Natural killer cell treated with Interleukin-12 subunit alpha and Interleukin-12 subunit beta and Interleukin-15 and Interleukin-18, amount 100 ng/mL, for 72 hours (primary cell): ENCODE measurements at regions not wholly inside any gene's neighbourhood (a gene's known extent, or its start where the extent isn't known, plus 50 kb on each side); places are given as distances from the start of the nearest gene placed in this dataset.

Experiments used
- ATAC-seq, 2 donors: fragments of 150-1000 bp; cut with Tn5 transposase in 1 of 2; sonication (Bioruptor Pico), chemical (Tn5 transposase) in 1 of 2; 2 replicates each; pipeline ENCODE4 v1.10.0; 2021
- DNase-seq: peaks from one replicate; pipeline ENCODE4 v3.0.0; 2022; ENCODE audit warnings: low spot score
- H3K27ac Mint-ChIP-seq, 2 donors: 1 replicate in 1 of 2; 2 replicates in 1 of 2; pipeline ENCODE4 v1.8.0; 2022; ENCODE audit warnings: mixed read lengths in 2 of 2, mild to moderate bottlenecking in 1 of 2, moderate library complexity in 1 of 2
- H3K27me3 Mint-ChIP-seq, 2 donors: 1 replicate in 1 of 2; 2 replicates in 1 of 2; pipeline ENCODE4 v1.8.0; 2022; ENCODE audit warnings: mixed read lengths in 2 of 2
- H3K36me3 Mint-ChIP-seq: one replicate; pipeline ENCODE4 v1.8.0; 2022; ENCODE audit warnings: mixed read lengths
- H3K4me1 Mint-ChIP-seq, 2 donors: 1 replicate in 1 of 2; 2 replicates in 1 of 2; pipeline ENCODE4 v1.8.0; 2022; ENCODE audit warnings: low read depth in 2 of 2, mixed read lengths in 2 of 2, mild to moderate bottlenecking in 1 of 2
- H3K4me3 Mint-ChIP-seq: one replicate; pipeline ENCODE4 v1.8.0; 2022; ENCODE audit warnings: mixed read lengths
- H3K9me3 Mint-ChIP-seq: 2 replicates; pipeline ENCODE4 v1.8.0; 2022; ENCODE audit warnings: mixed read lengths

GRCh38 chr4:10283761-10284160 is 167.2 kb upstream of the WDR1 start:
- Mint-ChIP-seq H3K4me3 (no peak overlapping the region), H3K36me3 (no peaks in the 10 kb centered on the region), H3K9me3 (peaks cover 3% of the 10 kb centered on the region), H3K27ac (no peak overlapping the region), H3K4me1 (no peaks in the 10 kb centered on the region), H3K27me3 (peaks cover 8 to 18% of the 10 kb centered on the region in 2 donors)
- no peak for ATAC-seq
- DNase-seq, result no peak

- DNase-seq (no peak), ATAC-seq (no peak)
- H3K36me3 Mint-ChIP-seq, result no peaks in the 10 kb centered on the region
- peaks cover 3% of the 10 kb centered on the region for H3K9me3 Mint-ChIP-seq
- no peak overlapping the region for H3K4me3 Mint-ChIP-seq
- peaks cover 12 to 18% of the 10 kb centered on the region in 2 donors for H3K27me3 Mint-ChIP-seq
- no peaks in the 10 kb centered on the region for H3K4me1 Mint-ChIP-seq
- H3K27ac Mint-ChIP-seq, result no peak overlapping the region
Measured at GRCh38 chr4:10281996-10282395, 165.4 kb upstream of the WDR1 start.

- H3K36me3 Mint-ChIP-seq, result no peaks in the 10 kb centered on the region
- ATAC-seq, result no peak
- no peak overlapping the region for H3K4me3 Mint-ChIP-seq
- H3K9me3 Mint-ChIP-seq, result no peaks in the 10 kb centered on the region
- peaks cover 7 to 12% of the 10 kb centered on the region in 2 donors for H3K27me3 Mint-ChIP-seq
- no peaks in the 10 kb centered on the region for H3K4me1 Mint-ChIP-seq
- no peak for DNase-seq
- H3K27ac Mint-ChIP-seq, result no peak overlapping the region
Measured at GRCh38 chr4:10279261-10279660, 162.7 kb upstream of the WDR1 start.

GRCh38 chr4:10278071-10278470 is 161.5 kb upstream of the WDR1 start:
- ATAC-seq (no peak), DNase-seq (no peak)
- H3K36me3 Mint-ChIP-seq, result no peaks in the 10 kb centered on the region
- H3K9me3 Mint-ChIP-seq, result no peaks in the 10 kb centered on the region
- H3K4me3 Mint-ChIP-seq, result no peak overlapping the region
- no peaks in the 10 kb centered on the region for H3K4me1 Mint-ChIP-seq
- peaks cover 7 to 10% of the 10 kb centered on the region in 2 donors for H3K27me3 Mint-ChIP-seq
- H3K27ac Mint-ChIP-seq, result no peak overlapping the region

DNA sequence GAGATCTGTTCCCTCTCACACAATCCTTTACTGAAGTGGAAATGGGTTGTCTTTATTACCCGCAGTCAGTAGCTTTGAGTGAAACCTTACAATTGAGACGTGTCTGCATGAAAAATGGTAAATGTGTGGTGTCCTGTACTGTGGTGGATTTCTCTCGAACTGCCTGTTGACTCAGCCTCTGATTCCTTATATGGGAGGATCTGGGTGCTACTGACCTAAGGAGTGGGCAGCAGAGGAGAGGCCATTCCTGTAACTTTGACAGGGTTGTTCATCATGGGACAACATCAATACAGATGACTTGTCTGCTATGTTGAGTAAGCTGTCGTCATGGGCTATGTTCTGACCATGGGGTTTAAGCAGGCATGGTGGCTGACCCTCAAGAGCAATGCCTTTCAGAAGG is 159.6 kb upstream of the WDR1 start:
- H3K4me1 Mint-ChIP-seq, result no peaks in the 10 kb centered on the region
- H3K27ac Mint-ChIP-seq, result no peak overlapping the region
- H3K27me3 Mint-ChIP-seq, result peaks cover 7 to 10% of the 10 kb centered on the region in 2 donors
- no peaks in the 10 kb centered on the region for H3K36me3 Mint-ChIP-seq
- ATAC-seq (no peak), DNase-seq (no peak)
- H3K4me3 Mint-ChIP-seq, result no peak overlapping the region
- no peaks in the 10 kb centered on the region for H3K9me3 Mint-ChIP-seq

GRCh38 chr4:10275696-10276095 is 159.1 kb upstream of the WDR1 start:
- Mint-ChIP-seq H3K27ac (no peak overlapping the region), H3K27me3 (peaks cover 7 to 10% of the 10 kb centered on the region in 2 donors), H3K9me3 (no peaks in the 10 kb centered on the region), H3K36me3 (no peaks in the 10 kb centered on the region), H3K4me3 (no peak overlapping the region), H3K4me1 (no peaks in the 10 kb centered on the region)
- ATAC-seq, result no peak
- DNase-seq, result no peak

DNA sequence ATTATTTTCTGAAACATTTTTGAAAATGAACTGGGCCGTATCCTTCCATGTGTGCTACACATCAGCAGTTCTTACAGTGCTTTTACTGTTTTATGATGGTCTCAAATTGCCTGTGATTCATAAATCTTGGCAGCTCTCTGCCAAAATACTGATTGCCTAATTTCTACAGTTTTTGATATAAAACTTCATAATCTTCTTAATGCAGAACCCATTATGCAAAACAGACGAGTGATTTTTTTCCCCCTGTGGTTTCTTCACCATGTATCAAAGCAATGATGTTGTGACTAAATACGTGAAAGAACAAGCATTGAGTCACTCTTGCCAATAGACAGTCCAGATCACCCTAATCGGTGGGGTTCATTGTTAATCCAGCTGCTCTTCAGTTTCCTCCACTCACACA is 156.4 kb upstream of the WDR1 start:
- Mint-ChIP-seq H3K4me1 (no peaks in the 10 kb centered on the region), H3K4me3 (no peak overlapping the region), H3K36me3 (no peaks in the 10 kb centered on the region), H3K9me3 (no peaks in the 10 kb centered on the region), H3K27me3 (peaks cover 7 to 26% of the 10 kb centered on the region in 2 donors), H3K27ac (no peak overlapping the region)
- DNase-seq (no peak), ATAC-seq (no peak)

- Mint-ChIP-seq H3K9me3 (no peaks in the 10 kb centered on the region), H3K27ac (no peak overlapping the region), H3K27me3 (peaks cover 6 to 31% of the 10 kb centered on the region in 2 donors), H3K36me3 (no peaks in the 10 kb centered on the region), H3K4me1 (no peaks in the 10 kb centered on the region), H3K4me3 (no peak overlapping the region)
- DNase-seq, result no peak
- ATAC-seq, result no peak
Measured at GRCh38 chr4:10272511-10272910, 155.9 kb upstream of the WDR1 start.

GRCh38 chr4:10267066-10267465 is 150.5 kb upstream of the WDR1 start:
- Mint-ChIP-seq H3K4me1 (no peaks in the 10 kb centered on the region), H3K36me3 (no peaks in the 10 kb centered on the region), H3K4me3 (no peak overlapping the region), H3K27ac (no peak overlapping the region), H3K27me3 (peaks cover 0 to 24% of the 10 kb centered on the region in 2 donors), H3K9me3 (no peaks in the 10 kb centered on the region)
- no peak for DNase-seq
- no peak for ATAC-seq

- H3K36me3 Mint-ChIP-seq, result no peaks in the 10 kb centered on the region
- ATAC-seq (no peak), DNase-seq (no peak)
- H3K27me3 Mint-ChIP-seq, result peaks cover 14 to 20% of the 10 kb centered on the region in 2 donors
- H3K4me1 Mint-ChIP-seq, result no peaks in the 10 kb centered on the region
- H3K4me3 Mint-ChIP-seq, result no peak overlapping the region
- H3K27ac Mint-ChIP-seq, result no peak overlapping the region
- no peaks in the 10 kb centered on the region for H3K9me3 Mint-ChIP-seq
Measured at GRCh38 chr4:10260777-10261176, 144.2 kb upstream of the WDR1 start.

DNA sequence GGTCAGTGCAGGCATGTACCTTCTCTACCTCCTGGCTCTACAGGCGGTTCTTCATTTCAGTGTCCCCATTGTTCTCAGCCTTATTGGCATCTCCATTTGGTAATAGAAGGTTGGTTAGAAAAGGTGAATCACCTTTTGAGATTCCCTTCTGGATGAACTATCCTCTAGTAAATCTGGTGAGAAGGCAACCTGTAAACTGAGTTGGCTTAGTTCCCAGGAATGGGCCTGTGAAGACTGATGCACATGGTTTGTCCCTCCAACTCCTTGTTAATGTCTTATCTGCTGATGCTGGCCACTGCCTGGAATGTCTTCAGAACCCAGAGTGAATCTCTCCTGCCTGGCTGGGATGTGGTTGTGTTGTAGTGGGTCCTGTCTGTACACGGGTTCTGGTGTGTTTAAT is 143.4 kb upstream of the WDR1 start:
- H3K4me1 Mint-ChIP-seq, result no peaks in the 10 kb centered on the region
- H3K4me3 Mint-ChIP-seq, result no peak overlapping the region
- DNase-seq (no peak), ATAC-seq (no peak)
- H3K36me3 Mint-ChIP-seq, result no peaks in the 10 kb centered on the region
- peaks cover 14 to 20% of the 10 kb centered on the region in 2 donors for H3K27me3 Mint-ChIP-seq
- H3K27ac Mint-ChIP-seq, result no peak overlapping the region
- H3K9me3 Mint-ChIP-seq, result no peaks in the 10 kb centered on the region

DNA sequence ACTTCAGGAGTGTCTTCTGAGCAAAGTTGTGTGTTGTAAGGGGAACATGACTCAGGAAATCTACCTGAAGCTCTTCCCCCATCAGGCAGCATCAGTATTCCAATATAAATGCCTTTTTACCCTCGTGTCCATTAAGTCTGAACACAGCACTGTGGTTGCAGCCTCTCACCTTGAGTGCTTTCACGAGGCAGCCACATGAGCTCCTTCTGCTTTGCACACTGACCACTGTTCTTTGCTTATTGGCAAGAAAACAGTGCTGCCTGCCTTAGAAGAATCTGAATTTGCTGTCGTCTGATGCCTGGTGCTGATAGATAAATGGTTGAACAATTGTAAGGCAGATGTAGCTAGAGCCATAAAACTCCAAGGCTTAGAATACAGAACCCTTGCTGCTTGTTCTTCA is 139.6 kb upstream of the WDR1 start:
- DNase-seq, result no peak
- H3K4me3 Mint-ChIP-seq, result no peak overlapping the region
- H3K27me3 Mint-ChIP-seq, result peaks cover 24 to 29% of the 10 kb centered on the region in 2 donors
- no peak overlapping the region for H3K27ac Mint-ChIP-seq
- no peaks in the 10 kb centered on the region for H3K9me3 Mint-ChIP-seq
- H3K36me3 Mint-ChIP-seq, result no peaks in the 10 kb centered on the region
- no peaks in the 10 kb centered on the region for H3K4me1 Mint-ChIP-seq
- no peak for ATAC-seq

DNA sequence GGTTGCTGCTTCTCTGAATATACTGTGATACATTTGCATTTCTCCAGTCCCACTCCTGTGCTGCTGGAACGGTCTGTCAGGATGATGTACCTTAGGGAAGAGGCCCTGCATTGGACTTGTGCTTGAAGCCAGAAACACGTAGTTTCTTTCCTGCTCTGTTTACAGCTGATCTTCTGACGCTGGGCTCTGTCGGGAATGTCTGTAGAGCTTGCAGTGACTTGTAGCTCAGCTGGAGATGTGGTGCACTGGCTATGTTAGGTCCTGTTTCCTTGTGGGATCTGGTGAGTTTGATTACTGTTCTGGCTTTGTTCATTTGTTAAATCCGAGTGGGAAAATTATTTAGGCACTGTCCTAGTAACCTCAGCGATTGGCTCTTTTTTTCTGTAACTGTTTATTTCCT is 137.2 kb upstream of the WDR1 start:
- DNase-seq (no peak), ATAC-seq (no peak)
- no peaks in the 10 kb centered on the region for H3K4me1 Mint-ChIP-seq
- no peaks in the 10 kb centered on the region for H3K9me3 Mint-ChIP-seq
- peaks cover 21 to 29% of the 10 kb centered on the region in 2 donors for H3K27me3 Mint-ChIP-seq
- H3K27ac Mint-ChIP-seq, result no peak overlapping the region
- H3K4me3 Mint-ChIP-seq, result no peak overlapping the region
- no peaks in the 10 kb centered on the region for H3K36me3 Mint-ChIP-seq

DNA sequence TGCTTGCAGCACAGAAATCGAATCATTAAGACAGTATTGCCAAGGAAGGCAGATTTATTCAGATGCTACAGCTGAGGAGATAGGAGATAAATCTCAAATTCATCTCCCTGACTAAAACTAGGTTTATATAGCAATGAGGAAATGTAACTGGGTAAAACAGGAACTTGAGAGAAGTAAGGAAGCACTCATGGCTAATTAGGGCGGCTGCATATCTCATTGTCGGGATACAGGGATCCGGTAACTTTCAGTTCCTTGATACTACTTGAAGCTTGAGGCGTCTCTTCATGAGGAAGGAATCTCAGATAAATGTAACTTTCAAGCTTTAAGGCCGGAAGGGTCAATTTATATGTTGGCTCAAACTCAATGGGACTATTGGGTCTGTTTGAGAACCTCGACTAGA is 129.2 kb upstream of the WDR1 start:
- Mint-ChIP-seq H3K27ac (no peak overlapping the region), H3K4me3 (no peak overlapping the region), H3K9me3 (no peaks in the 10 kb centered on the region), H3K27me3 (peaks cover 17 to 38% of the 10 kb centered on the region in 2 donors), H3K4me1 (no peaks in the 10 kb centered on the region), H3K36me3 (no peaks in the 10 kb centered on the region)
- no peak for ATAC-seq
- DNase-seq, result no peak

GRCh38 chr4:10243856-10244255 is 127.3 kb upstream of the WDR1 start:
- peaks cover 14 to 37% of the 10 kb centered on the region in 2 donors for H3K27me3 Mint-ChIP-seq
- no peaks in the 10 kb centered on the region for H3K9me3 Mint-ChIP-seq
- no peaks in the 10 kb centered on the region for H3K4me1 Mint-ChIP-seq
- no peak for ATAC-seq
- no peaks in the 10 kb centered on the region for H3K36me3 Mint-ChIP-seq
- no peak for DNase-seq
- H3K4me3 Mint-ChIP-seq, result no peak overlapping the region
- H3K27ac Mint-ChIP-seq, result no peak overlapping the region
